DND-41 (cell line): ENCODE measurements at regions not wholly inside any gene's neighbourhood (a gene's known extent, or its start where the extent isn't known, plus 50 kb on each side); places are given as distances from the start of the nearest gene placed in this dataset.

Source experiments
- ATAC-seq: fragments of 200-7000 bp; cut with Tn5 transposase; 3 replicates; pipeline ENCODE4 v1.9.1; 2021; ENCODE audit warnings: low read depth; ENCODE audit not compliant: insufficient read depth
- DNase-seq: peaks from one replicate; pipeline ENCODE4 v3.0.0-alpha.2; 2020
- H2AFZ ChIP-seq: 2 replicates; pipeline ENCODE4 v1.6.0; 2012; ENCODE audit warnings: low read depth, low read length
- H3K27ac ChIP-seq: 2 replicates; pipeline ENCODE4 v1.5.1; 2012; ENCODE audit warnings: low read length, inconsistent platforms
- H3K27me3 ChIP-seq: fragments of 200-600 bp; sonication (generic); 2 replicates; pipeline ENCODE4 v1.6.0; 2012; ENCODE audit warnings: low read length, mild to moderate bottlenecking, inconsistent platforms; ENCODE audit not compliant: insufficient read depth, poor library complexity
- H3K36me3 ChIP-seq: 2 replicates; pipeline ENCODE4 v1.5.1; 2012; ENCODE audit warnings: low read length, inconsistent platforms; ENCODE audit not compliant: insufficient read depth
- H3K4me1 ChIP-seq: 2 replicates; pipeline ENCODE4 v1.5.1; 2012; ENCODE audit warnings: mild to moderate bottlenecking, low read length; ENCODE audit not compliant: insufficient read depth
- H3K4me2 ChIP-seq: 2 replicates; pipeline ENCODE4 v1.6.0; 2012; ENCODE audit warnings: mild to moderate bottlenecking, moderate library complexity, low read length, inconsistent platforms; ENCODE audit not compliant: insufficient read depth
- H3K4me3 ChIP-seq, 2 experiments: fragments of 200-600 bp in 1 of 2; shearing (Covaris generic) in 1 of 2; 2 replicates each; pipeline ENCODE4 v1.5.1; 2012 to 2016; ENCODE audit warnings: inconsistent platforms in 2 of 2, low read length in 2 of 2, mild to moderate bottlenecking in 2 of 2, low read depth in 1 of 2, moderate library complexity in 1 of 2
- H3K79me2 ChIP-seq: 2 replicates; pipeline ENCODE4 v1.6.0; 2012; ENCODE audit warnings: low read length, inconsistent platforms; ENCODE audit not compliant: insufficient read depth
- H3K9ac ChIP-seq: 2 replicates; pipeline ENCODE4 v1.6.0; 2012; ENCODE audit warnings: low read depth, mild to moderate bottlenecking, inconsistent platforms, low read length, moderate library complexity
- H3K9me3 ChIP-seq: 2 replicates; pipeline ENCODE4 v1.5.1; 2012; ENCODE audit warnings: low read length, moderate library complexity, mild to moderate bottlenecking, inconsistent platforms; ENCODE audit not compliant: insufficient read depth, severe bottlenecking
- H4K20me1 ChIP-seq: 2 replicates; pipeline ENCODE4 v1.6.0; 2012; ENCODE audit warnings: low read length; ENCODE audit not compliant: insufficient read depth
- EZH2 ChIP-seq: IDR thresholded peaks from 3 replicates; pipeline ENCODE4 v1.6.1; 2012; ENCODE audit warnings: borderline replicate concordance, low read depth, mild to moderate bottlenecking, moderate library complexity, low read length, inconsistent platforms; ENCODE audit not compliant: severe bottlenecking
- TF ChIP-seq, protein P1 (sequence below): IDR thresholded peaks from 2 replicates; pipeline ENCODE4 v1.5.1; 2012; ENCODE audit warnings: borderline replicate concordance, low read length, moderate library complexity, mild to moderate bottlenecking; ENCODE audit not compliant: poor library complexity, severe bottlenecking; ENCODE audit errors: extremely low read depth

DNA sequence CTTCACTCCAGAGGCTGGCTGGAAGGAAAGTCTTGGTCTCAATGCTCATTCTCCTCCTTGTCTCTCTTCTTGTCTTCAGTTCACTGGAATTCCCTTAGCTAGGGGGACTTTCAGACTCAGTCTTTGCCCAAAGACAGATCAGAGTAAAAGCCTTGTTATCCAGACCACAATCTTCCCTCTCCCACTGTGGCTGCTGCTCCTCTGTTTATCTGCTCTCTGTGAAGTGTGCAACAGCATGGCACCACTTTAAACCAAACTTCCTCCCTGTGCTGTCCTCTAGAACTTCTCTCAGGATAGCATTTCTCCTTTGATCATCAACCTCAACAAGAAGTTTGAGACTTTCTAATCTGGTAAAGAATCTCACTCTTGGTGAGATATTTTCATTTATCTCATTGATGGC lies 530.1 kb upstream of the SLIT2 start:
- Histone ChIP-seq H3K4me2 (peak overlapping the region; percentile 30; the same call in 1 of the 2 replicates), H3K79me2 (no peaks in the 10 kb centered on the region), H3K4me3 (no peak overlapping the region), H3K27me3 (no peaks in the 10 kb centered on the region), H3K9me3 (no peaks in the 10 kb centered on the region), H3K27ac (peak overlapping the region; percentile 11; the same call in 1 of the 2 replicates), H2AFZ (no peak overlapping the region), H3K36me3 (no peaks in the 10 kb centered on the region), H3K9ac (no peak overlapping the region), H4K20me1 (no peaks in the 10 kb centered on the region), H3K4me1 (peaks cover 29% of the 10 kb centered on the region)
- ATAC-seq (peak; percentile 99), DNase-seq (peak; percentile 74)
- TF ChIP-seq EZH2: no peak
- TF ChIP-seq, protein P1, sequence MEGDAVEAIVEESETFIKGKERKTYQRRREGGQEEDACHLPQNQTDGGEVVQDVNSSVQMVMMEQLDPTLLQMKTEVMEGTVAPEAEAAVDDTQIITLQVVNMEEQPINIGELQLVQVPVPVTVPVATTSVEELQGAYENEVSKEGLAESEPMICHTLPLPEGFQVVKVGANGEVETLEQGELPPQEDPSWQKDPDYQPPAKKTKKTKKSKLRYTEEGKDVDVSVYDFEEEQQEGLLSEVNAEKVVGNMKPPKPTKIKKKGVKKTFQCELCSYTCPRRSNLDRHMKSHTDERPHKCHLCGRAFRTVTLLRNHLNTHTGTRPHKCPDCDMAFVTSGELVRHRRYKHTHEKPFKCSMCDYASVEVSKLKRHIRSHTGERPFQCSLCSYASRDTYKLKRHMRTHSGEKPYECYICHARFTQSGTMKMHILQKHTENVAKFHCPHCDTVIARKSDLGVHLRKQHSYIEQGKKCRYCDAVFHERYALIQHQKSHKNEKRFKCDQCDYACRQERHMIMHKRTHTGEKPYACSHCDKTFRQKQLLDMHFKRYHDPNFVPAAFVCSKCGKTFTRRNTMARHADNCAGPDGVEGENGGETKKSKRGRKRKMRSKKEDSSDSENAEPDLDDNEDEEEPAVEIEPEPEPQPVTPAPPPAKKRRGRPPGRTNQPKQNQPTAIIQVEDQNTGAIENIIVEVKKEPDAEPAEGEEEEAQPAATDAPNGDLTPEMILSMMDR: no peak

DNA sequence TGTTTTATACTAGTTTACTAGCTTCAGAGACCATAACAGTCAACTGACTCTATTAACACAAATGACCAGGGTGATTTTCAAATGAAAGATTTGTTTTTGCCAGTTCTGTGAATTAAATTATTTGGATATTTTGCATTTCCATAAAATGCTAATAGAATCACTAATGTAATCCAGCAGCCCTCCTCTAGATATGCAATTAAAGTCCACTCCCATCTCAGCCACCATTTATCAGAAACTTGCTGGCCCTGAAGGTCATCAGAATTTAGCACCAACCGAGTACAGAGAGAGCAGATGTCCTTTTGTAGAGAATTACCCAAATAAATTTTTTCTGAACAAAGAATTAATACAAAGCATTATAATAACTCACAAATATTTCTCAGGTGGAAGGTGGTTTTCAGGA lies 531.1 kb upstream of the SLIT2 start:
- H3K9me3 ChIP-seq: no peaks in the 10 kb centered on the region
- ATAC-seq (no peak), DNase-seq (no peak)
- no peak overlapping the region for H3K4me2 ChIP-seq
- no peaks in the 10 kb centered on the region for H3K79me2 ChIP-seq
- no peak overlapping the region for H3K27ac ChIP-seq
- H3K4me1 ChIP-seq: peaks cover 36% of the 10 kb centered on the region
- H3K27me3 ChIP-seq: no peaks in the 10 kb centered on the region
- no peaks in the 10 kb centered on the region for H4K20me1 ChIP-seq
- no peak overlapping the region for H3K4me3 ChIP-seq
- TF ChIP-seq, protein P1: no peak
- TF ChIP-seq EZH2: no peak
- no peak overlapping the region for H3K9ac ChIP-seq
- no peak overlapping the region for H2AFZ ChIP-seq
- H3K36me3 ChIP-seq: no peaks in the 10 kb centered on the region

DNA sequence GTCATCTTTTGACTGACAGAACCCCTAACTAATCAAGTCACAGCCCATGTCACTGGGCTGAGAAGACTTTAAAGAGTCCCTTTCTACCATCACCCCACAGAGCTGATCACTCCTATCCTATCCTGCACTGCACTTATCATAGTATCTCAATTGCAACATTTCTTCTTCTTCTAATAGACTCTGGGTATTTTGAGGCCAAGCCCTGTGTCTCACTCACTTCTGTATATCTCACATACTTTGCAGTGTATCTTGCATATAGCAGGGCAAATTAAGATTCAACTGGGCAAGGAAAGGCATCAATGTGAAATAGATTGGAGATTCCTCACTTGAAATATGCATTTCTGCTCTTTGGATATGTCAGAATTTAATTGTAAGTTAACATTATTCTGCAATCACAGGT lies 531.5 kb upstream of the SLIT2 start:
- no peak overlapping the region for H3K9ac ChIP-seq
- peaks cover 36% of the 10 kb centered on the region for H3K4me1 ChIP-seq
- DNase-seq (no peak), ATAC-seq (no peak)
- no peak for TF ChIP-seq EZH2
- TF ChIP-seq, protein P1: no peak
- no peak overlapping the region for H2AFZ ChIP-seq
- H3K79me2 ChIP-seq: no peaks in the 10 kb centered on the region
- no peak overlapping the region for H3K4me2 ChIP-seq
- H3K36me3 ChIP-seq: no peaks in the 10 kb centered on the region
- no peaks in the 10 kb centered on the region for H4K20me1 ChIP-seq
- no peaks in the 10 kb centered on the region for H3K27me3 ChIP-seq
- H3K9me3 ChIP-seq: no peaks in the 10 kb centered on the region
- no peak overlapping the region for H3K4me3 ChIP-seq
- H3K27ac ChIP-seq: no peak overlapping the region

DNA sequence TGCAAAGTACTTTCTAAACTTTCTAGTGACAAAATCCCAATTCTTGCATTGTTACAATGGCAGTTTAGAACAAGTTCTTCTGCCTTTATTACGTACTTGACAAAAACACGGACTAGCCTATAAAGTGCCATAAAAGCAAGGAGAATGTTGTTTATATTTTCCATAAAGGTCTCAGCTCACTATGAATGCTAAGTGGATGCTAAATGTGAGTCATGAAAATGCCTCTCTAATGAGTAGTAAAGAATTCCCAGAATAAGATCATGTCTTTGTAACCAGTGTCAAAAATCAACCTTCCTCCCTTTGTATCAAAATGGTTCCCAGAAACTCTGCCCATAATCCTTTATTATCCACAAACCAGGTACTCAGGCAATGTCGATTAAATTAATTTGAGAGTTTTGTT lies 539.8 kb upstream of the SLIT2 start:
- TF ChIP-seq, protein P1: no peak
- TF ChIP-seq EZH2: no peak
- Histone ChIP-seq H3K9me3 (no peaks in the 10 kb centered on the region), H3K79me2 (no peaks in the 10 kb centered on the region), H3K36me3 (no peaks in the 10 kb centered on the region), H2AFZ (no peak overlapping the region), H3K4me2 (no peak overlapping the region), H3K27me3 (no peaks in the 10 kb centered on the region), H4K20me1 (no peaks in the 10 kb centered on the region), H3K4me1 (peaks cover 15% of the 10 kb centered on the region; the same call in 1 of the 2 replicates), H3K4me3 (no peak overlapping the region), H3K27ac (no peak overlapping the region), H3K9ac (no peak overlapping the region)
- ATAC-seq: no peak
- no peak for DNase-seq
